Naive thymus-derived CD4-positive, alpha-beta T cell (primary cell): ENCODE measurements at regions not wholly inside any gene's neighbourhood (a gene's known extent, or its start where the extent isn't known, plus 50 kb on each side); places are given as distances from the start of the nearest gene placed in this dataset.
"Not testable (repeated sequence)": the region's sequence is repeated elsewhere in the genome, so short reads cannot be mapped to it uniquely, and the experiment has no call there.

Experiments used
- ATAC-seq: fragments of 150-1000 bp; cut with Tn5 transposase; 2 replicates; pipeline ENCODE4 v1.10.0; 2021; ENCODE audit warnings: mild to moderate bottlenecking, moderate library complexity
- CTCF ChIA-PET: fragments of 350-600 bp; sonication (Branson Sonifier 250); formaldehyde crosslinking; loops from one replicate; lab custom pipeline; 2021; ENCODE audit warnings: antibody characterized with exemption; lab: Charles Lee
- POLR2A ChIA-PET: fragments of 350-600 bp; sonication (Branson Sonifier 250); formaldehyde crosslinking; loops from one replicate; lab custom pipeline; 2021; ENCODE audit warnings: antibody characterized with exemption, inconsistent platforms; lab: Charles Lee
- DNase-seq, 9 donors: peaks; one replicate each; pipeline versions ENCODE4 v3.0.0 to v3.0.0-alpha.2; 2020 to 2022; ENCODE audit warnings: mixed read lengths in 1 of 9
- H3K27ac ChIP-seq: one replicate; pipeline ENCODE4 v1.7.0; 2013; ENCODE audit warnings: mild to moderate bottlenecking, low read depth, low read length, moderate library complexity
- H3K27me3 ChIP-seq, 2 donors: one replicate each; pipeline ENCODE4 v1.7.0; 2013; ENCODE audit warnings: low read length in 2 of 2, mild to moderate bottlenecking in 2 of 2, moderate library complexity in 2 of 2; ENCODE audit not compliant: control insufficient read depth in 2 of 2, insufficient read depth in 2 of 2
- H3K36me3 ChIP-seq, 3 experiments: 1 replicate in 2 of 3; 2 replicates in 1 of 3; pipeline ENCODE4 v1.7.0; 2013; ENCODE audit warnings: low read length in 3 of 3, mild to moderate bottlenecking in 3 of 3, moderate library complexity in 1 of 3; ENCODE audit not compliant: insufficient read depth in 3 of 3, control insufficient read depth in 2 of 3
- H3K4me1 ChIP-seq, 2 donors: one replicate each; pipeline ENCODE4 v1.7.0; 2013; ENCODE audit warnings: low read length in 2 of 2, mild to moderate bottlenecking in 2 of 2, moderate library complexity in 1 of 2; ENCODE audit not compliant: control insufficient read depth in 2 of 2, insufficient read depth in 2 of 2
- H3K4me3 ChIP-seq: 2 replicates; pipeline ENCODE4 v1.7.0; 2013; ENCODE audit warnings: mild to moderate bottlenecking, low read length
- H3K9me3 ChIP-seq, 3 experiments: 1 replicate in 2 of 3; 2 replicates in 1 of 3; pipeline ENCODE4 v1.7.0; 2013; ENCODE audit warnings: low read length in 3 of 3; ENCODE audit not compliant: control insufficient read depth in 2 of 3
- H3K27ac Mint-ChIP-seq, 9 donors: one replicate each; pipeline ENCODE4 v1.8.0; 2020 to 2022; ENCODE audit warnings: mixed read lengths in 9 of 9, mild to moderate bottlenecking in 8 of 9, moderate library complexity in 5 of 9, inconsistent platforms in 2 of 9
- H3K27me3 Mint-ChIP-seq, 5 donors: one replicate each; pipeline ENCODE4 v1.8.0; 2021 to 2022; ENCODE audit warnings: mixed read lengths in 5 of 5, mild to moderate bottlenecking in 1 of 5
- H3K36me3 Mint-ChIP-seq, 5 donors: one replicate each; pipeline ENCODE4 v1.8.0; 2020 to 2022; ENCODE audit warnings: mixed read lengths in 5 of 5, mild to moderate bottlenecking in 3 of 5, inconsistent platforms in 1 of 5
- H3K4me1 Mint-ChIP-seq, 7 donors: one replicate each; pipeline ENCODE4 v1.8.0; 2020 to 2022; ENCODE audit warnings: mixed read lengths in 7 of 7, mild to moderate bottlenecking in 3 of 7, inconsistent platforms in 1 of 7
- H3K4me3 Mint-ChIP-seq, 10 donors: one replicate each; pipeline ENCODE4 v1.8.0; 2020 to 2022; ENCODE audit warnings: mild to moderate bottlenecking in 10 of 10, mixed read lengths in 10 of 10, moderate library complexity in 6 of 10, inconsistent platforms in 2 of 10
- H3K9me3 Mint-ChIP-seq, 11 donors: one replicate each; pipeline ENCODE4 v1.8.0; 2020 to 2022; ENCODE audit warnings: mixed read lengths in 11 of 11, mild to moderate bottlenecking in 4 of 11, inconsistent platforms in 1 of 11, moderate library complexity in 1 of 11
- intact Hi-C, 2 donors: fragments of 100-400 bp; cut with micrococcal nuclease; formaldehyde crosslinking; loops; one replicate each; pipeline ENCODE4 v1.15.1; 2023

GRCh38 chr5:52283221-52283620 lies 504.5 kb upstream of the ITGA1 start:
- H3K27me3 Mint-ChIP-seq: no peaks in the 10 kb centered on the region
- POLR2A ChIA-PET: no interaction called here
- no peak overlapping the region for H3K27ac Mint-ChIP-seq
- H3K4me3 ChIP-seq: no peak overlapping the region
- peaks cover 0 to 19% (median 3%) of the 10 kb centered on the region in 11 donors for H3K9me3 Mint-ChIP-seq
- no peaks in the 10 kb centered on the region for H3K27me3 ChIP-seq
- no peak overlapping the region for H3K4me3 Mint-ChIP-seq
- CTCF ChIA-PET: no interaction called here
- DNase-seq: no peak
- H3K36me3 Mint-ChIP-seq: no peaks in the 10 kb centered on the region
- no peaks in the 10 kb centered on the region for H3K4me1 ChIP-seq
- H3K4me1 Mint-ChIP-seq: no peaks in the 10 kb centered on the region
- H3K9me3 ChIP-seq: no peaks in the 10 kb centered on the region
- no peak for ATAC-seq
- intact Hi-C loops: no loop called here
- H3K27ac ChIP-seq: no peak overlapping the region
- H3K36me3 ChIP-seq: no peaks in the 10 kb centered on the region

GRCh38 chr5:52300703-52301372 lies 486.9 kb upstream of the ITGA1 start:
- H3K4me3 Mint-ChIP-seq: no peak overlapping the region
- Histone ChIP-seq H3K27me3 (no peaks in the 10 kb centered on the region), H3K27ac (no peak overlapping the region), H3K4me3 (no peak overlapping the region), H3K9me3 (peaks cover 0 to 12% (median 0%) of the 10 kb centered on the region in 3 experiments), H3K4me1 (no peaks in the 10 kb centered on the region), H3K36me3 (no peaks in the 10 kb centered on the region)
- DNase-seq: no peak
- H3K27ac Mint-ChIP-seq: no peak overlapping the region
- ATAC-seq: no peak
- ChIA-PET CTCF (no interaction called here), POLR2A (no interaction called here)
- H3K9me3 Mint-ChIP-seq: peaks cover 8 to 38% (median 19%) of the 10 kb centered on the region in 11 donors
- H3K27me3 Mint-ChIP-seq: no peaks in the 10 kb centered on the region
- H3K4me1 Mint-ChIP-seq: no peaks in the 10 kb centered on the region
- intact Hi-C loops: no loop called here
- H3K36me3 Mint-ChIP-seq: peaks cover 0 to 8% (median 0%) of the 10 kb centered on the region in 5 donors

GRCh38 chr5:52304816-52305215 lies 482.9 kb upstream of the ITGA1 start:
- H3K27ac ChIP-seq, H3K27me3 ChIP-seq, POLR2A ChIA-PET, CTCF ChIA-PET, H3K4me1 ChIP-seq, ATAC-seq, H3K27ac Mint-ChIP-seq, intact Hi-C loops, H3K4me3 Mint-ChIP-seq, H3K27me3 Mint-ChIP-seq, H3K4me1 Mint-ChIP-seq, H3K36me3 ChIP-seq, H3K4me3 ChIP-seq: not testable (repeated sequence)
- peaks cover 0 to 11% (median 0%) of the 10 kb centered on the region in 5 donors for H3K36me3 Mint-ChIP-seq
- peaks cover 14 to 46% (median 29%) of the 10 kb centered on the region in 11 donors for H3K9me3 Mint-ChIP-seq
- peaks cover 0 to 15% (median 0%) of the 10 kb centered on the region in 3 experiments for H3K9me3 ChIP-seq
- peak in 1 of 9 donors; percentile 0 for DNase-seq

- H3K36me3 ChIP-seq: no peaks in the 10 kb centered on the region
- no peak for DNase-seq
- no peaks in the 10 kb centered on the region for H3K27me3 Mint-ChIP-seq
- no peak for ATAC-seq
- peaks cover 0 to 7% (median 0%) of the 10 kb centered on the region in 11 donors for H3K9me3 Mint-ChIP-seq
- no peak overlapping the region for H3K27ac Mint-ChIP-seq
- H3K4me1 ChIP-seq: no peaks in the 10 kb centered on the region
- H3K9me3 ChIP-seq: peaks cover 0 to 6% (median 0%) of the 10 kb centered on the region in 3 experiments
- no peak overlapping the region for H3K4me3 ChIP-seq
- CTCF ChIA-PET: no interaction called here
- H3K4me1 Mint-ChIP-seq: no peaks in the 10 kb centered on the region
- H3K4me3 Mint-ChIP-seq: no peak overlapping the region
- no peaks in the 10 kb centered on the region for H3K36me3 Mint-ChIP-seq
- H3K27me3 ChIP-seq: no peaks in the 10 kb centered on the region
- no peak overlapping the region for H3K27ac ChIP-seq
- POLR2A ChIA-PET: no interaction called here
- intact Hi-C loops: no loop called here
Observed at GRCh38 chr5:52328220-52328806, 459.4 kb upstream of the ITGA1 start.

- Mint-ChIP-seq H3K4me1 (no peaks in the 10 kb centered on the region), H3K27ac (no peak overlapping the region), H3K4me3 (no peak overlapping the region), H3K36me3 (no peaks in the 10 kb centered on the region), H3K9me3 (peaks cover 0 to 13% (median 2%) of the 10 kb centered on the region in 11 donors), H3K27me3 (no peaks in the 10 kb centered on the region)
- Histone ChIP-seq H3K27ac (no peak overlapping the region), H3K27me3 (no peaks in the 10 kb centered on the region), H3K4me1 (no peaks in the 10 kb centered on the region), H3K9me3 (peaks cover 0 to 6% (median 0%) of the 10 kb centered on the region in 3 experiments), H3K36me3 (no peaks in the 10 kb centered on the region), H3K4me3 (no peak overlapping the region)
- ChIA-PET CTCF (no interaction called here), POLR2A (no interaction called here)
- DNase-seq (no peak), ATAC-seq (no peak)
- intact Hi-C loops: no loop called here
Observed at GRCh38 chr5:52331725-52332124, 456.0 kb upstream of the ITGA1 start.

- Histone ChIP-seq H3K36me3 (no peaks in the 10 kb centered on the region), H3K27ac (no peak overlapping the region), H3K9me3 (peaks cover 0 to 6% (median 0%) of the 10 kb centered on the region in 3 experiments), H3K4me3 (no peak overlapping the region), H3K4me1 (no peaks in the 10 kb centered on the region), H3K27me3 (no peaks in the 10 kb centered on the region)
- H3K27ac Mint-ChIP-seq: no peak overlapping the region
- H3K36me3 Mint-ChIP-seq: no peaks in the 10 kb centered on the region
- ATAC-seq (no peak), DNase-seq (no peak)
- H3K4me1 Mint-ChIP-seq: no peaks in the 10 kb centered on the region
- no peak overlapping the region for H3K4me3 Mint-ChIP-seq
- peaks cover 0 to 2% (median 0%) of the 10 kb centered on the region in 5 donors for H3K27me3 Mint-ChIP-seq
- ChIA-PET POLR2A (no interaction called here), CTCF (no interaction called here)
- intact Hi-C loops: no loop called here
- H3K9me3 Mint-ChIP-seq: peaks cover 0 to 22% (median 7%) of the 10 kb centered on the region in 11 donors
Observed at GRCh38 chr5:52334367-52334766, 453.3 kb upstream of the ITGA1 start.

- no peak for ATAC-seq
- intact Hi-C loops: no loop called here
- no peaks in the 10 kb centered on the region for H3K36me3 ChIP-seq
Observed at GRCh38 chr5:52339285-52339684, 448.4 kb upstream of the ITGA1 start.

More at GRCh38 chr5:52339285-52339684, 448.4 kb upstream of the ITGA1 start:
- H3K27ac Mint-ChIP-seq: no peak overlapping the region
- peaks cover 0 to 22% (median 4%) of the 10 kb centered on the region in 11 donors for H3K9me3 Mint-ChIP-seq
- no peaks in the 10 kb centered on the region for H3K9me3 ChIP-seq
- no peaks in the 10 kb centered on the region for H3K4me1 Mint-ChIP-seq
- H3K27ac ChIP-seq: no peak overlapping the region
- no peak overlapping the region for H3K4me3 Mint-ChIP-seq
- ChIA-PET CTCF (no interaction called here), POLR2A (interaction anchor here (0.6 kb wide), 1 partner anchor 165 kb away, joined by 3 read pairs; no protein-coding TSS in a partner anchor)
- peaks cover 0 to 4% (median 0%) of the 10 kb centered on the region in 5 donors for H3K27me3 Mint-ChIP-seq
- H3K36me3 Mint-ChIP-seq: no peaks in the 10 kb centered on the region
- H3K4me3 ChIP-seq: no peak overlapping the region
- no peak for DNase-seq
- no peaks in the 10 kb centered on the region for H3K4me1 ChIP-seq
- no peaks in the 10 kb centered on the region for H3K27me3 ChIP-seq
